Right lung (tissue), 2 donors: ENCODE measurements at regions not wholly inside any gene's neighbourhood (a gene's known extent, or its start where the extent isn't known, plus 50 kb on each side); places are given as distances from the start of the nearest gene placed in this dataset.
"Not testable (repeated sequence)": the region's sequence is repeated elsewhere in the genome, so short reads cannot be mapped to it uniquely, and the experiment has no call there.

Experiments used
- DNase-seq, 2 donors: peaks; one replicate each; pipeline ENCODE4 v3.0.0-alpha.2; 2013

DNA sequence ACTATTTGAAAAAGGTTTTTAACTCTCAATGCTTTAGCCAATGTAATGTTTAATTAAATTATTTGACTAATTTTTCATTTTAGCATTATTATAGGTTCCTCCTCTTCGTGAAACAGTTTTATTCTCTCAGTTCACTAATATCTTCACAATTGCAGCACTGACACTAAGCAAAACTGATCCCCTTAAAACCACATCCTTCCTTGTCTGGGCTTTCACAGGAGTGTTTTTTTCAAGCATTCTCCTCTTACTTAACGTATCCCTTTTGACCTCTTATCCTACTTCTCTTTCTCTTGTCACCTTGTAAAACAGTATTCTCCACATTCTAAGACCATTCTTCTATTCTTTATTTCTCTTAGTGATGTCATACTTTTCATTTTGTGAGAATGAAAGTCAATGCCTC lies 112.8 kb downstream of the DSC3 start:
- DNase-seq, result no peak

DNA sequence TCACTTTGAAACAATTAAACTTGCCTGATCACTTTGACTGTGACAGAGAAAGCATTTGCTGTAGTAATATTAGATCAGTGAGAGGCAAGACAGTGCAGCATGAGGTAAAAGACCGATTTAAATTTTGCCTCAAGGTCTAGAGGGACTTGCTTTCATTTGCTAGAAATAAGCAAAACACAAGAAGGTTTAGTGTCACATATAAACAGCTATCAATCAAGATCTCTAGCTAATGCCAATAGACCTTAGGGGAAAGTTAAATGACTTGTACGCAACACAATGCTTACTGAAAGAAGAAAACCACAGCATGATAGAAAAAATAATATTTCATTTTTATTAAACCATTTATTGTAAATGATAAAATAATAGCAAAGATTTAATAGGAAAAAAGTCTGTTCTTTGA lies 113.5 kb downstream of the DSC3 start:
- no peak for DNase-seq

DNA sequence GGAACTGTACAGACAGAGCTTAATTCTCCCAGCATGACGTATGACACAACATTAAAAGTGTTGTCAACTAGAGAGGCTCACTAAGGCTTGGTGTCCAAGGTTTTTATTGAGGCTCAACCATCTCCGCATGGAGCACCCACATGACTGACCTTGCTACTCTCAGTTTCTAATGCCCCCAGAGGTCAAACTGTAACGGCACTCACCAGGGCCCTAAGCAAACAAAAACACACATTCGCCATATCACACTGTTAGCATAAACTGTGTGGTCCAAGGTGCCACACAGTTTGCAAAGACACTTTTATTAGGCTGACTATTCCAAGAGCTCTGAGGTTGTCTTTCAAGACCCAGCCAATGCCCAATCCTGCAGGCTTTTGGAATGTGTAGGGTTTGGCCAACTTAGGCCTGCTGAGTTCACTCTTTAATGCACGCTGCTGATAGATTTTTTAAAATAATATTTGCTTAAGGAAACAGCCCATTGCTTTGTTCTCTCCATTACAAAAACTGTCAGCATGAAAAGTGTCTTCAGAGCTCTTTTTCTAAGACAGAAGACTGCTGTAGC lies 114.9 kb downstream of the DSC3 start:
- DNase-seq, result no peak

DNA sequence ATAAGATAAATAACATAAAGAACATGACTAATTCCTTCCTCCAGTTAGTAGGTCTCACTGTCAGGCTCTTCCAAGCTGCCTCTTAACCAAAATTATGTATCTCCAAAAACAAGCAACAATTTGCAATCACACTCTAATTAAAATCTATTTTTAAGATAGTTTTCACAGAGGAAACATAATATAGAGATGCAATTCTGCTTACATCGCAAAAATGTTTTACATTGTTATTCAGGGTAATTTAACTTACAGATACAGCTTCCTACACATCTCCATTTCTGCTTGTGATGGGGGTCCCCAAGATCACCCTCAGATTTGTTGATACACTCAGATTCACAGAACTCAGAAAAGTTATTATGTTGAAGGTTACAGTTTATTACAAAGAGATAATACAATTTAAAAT lies 115.5 kb downstream of the DSC3 start:
- no peak for DNase-seq

DNA sequence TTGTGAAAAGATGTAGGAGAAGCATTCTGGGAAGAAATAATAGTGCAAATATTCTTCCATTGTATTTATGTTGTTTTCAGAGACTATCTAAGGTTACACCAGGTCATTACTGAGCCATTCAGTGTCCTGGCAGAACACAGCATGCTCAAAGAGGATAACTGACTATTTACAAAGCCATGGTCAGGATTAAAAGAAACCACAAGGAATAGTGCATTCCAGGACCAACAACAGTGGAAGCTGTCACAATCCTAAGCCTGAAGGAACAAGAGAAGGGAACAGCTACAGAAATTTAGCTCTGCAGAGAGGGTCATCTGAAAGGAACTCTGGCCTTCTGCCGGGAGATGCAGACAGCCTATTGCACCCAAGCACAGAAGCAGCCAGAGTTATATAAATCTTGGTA lies 116.7 kb downstream of the DSC3 start:
- DNase-seq, result no peak

DNA sequence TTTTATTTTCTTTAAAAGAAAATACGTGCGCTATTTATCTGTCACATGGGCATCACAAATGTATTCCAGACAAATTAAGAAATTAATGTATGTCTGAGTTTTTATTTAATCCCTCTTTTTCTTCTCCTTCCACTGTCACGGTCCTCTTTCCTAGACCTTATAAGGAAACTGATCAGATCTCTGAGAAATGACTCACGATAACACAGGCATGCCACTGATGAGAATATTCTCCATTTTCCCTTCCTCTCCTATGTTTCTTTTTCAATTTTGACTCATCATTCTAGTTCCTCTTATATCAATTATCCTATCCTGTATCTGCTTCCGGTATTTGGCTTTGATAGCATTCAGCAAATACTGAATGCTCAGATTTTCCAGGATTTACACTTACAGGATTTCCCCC lies 121.8 kb downstream of the DSC3 start:
- no peak for DNase-seq

DNA sequence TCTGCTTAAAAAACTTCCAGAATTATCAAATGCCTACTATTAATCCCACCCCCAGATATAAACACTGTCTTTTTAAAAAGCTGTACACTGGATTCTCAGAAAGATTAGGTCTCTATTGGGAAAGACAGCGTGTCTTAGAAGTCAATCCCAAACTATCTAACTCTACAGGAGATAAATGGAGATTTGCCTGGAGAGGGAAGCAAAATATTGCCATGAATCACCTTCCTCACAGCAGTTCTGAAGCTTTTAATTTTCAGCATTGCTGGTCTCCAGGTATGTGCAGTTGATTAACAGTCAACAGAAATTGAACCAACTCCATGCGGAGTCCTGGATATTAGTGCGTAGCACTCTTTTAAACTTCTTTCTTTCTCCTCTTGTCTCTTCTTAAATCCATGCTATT lies 122.2 kb downstream of the DSC3 start:
- no peak for DNase-seq

DNA sequence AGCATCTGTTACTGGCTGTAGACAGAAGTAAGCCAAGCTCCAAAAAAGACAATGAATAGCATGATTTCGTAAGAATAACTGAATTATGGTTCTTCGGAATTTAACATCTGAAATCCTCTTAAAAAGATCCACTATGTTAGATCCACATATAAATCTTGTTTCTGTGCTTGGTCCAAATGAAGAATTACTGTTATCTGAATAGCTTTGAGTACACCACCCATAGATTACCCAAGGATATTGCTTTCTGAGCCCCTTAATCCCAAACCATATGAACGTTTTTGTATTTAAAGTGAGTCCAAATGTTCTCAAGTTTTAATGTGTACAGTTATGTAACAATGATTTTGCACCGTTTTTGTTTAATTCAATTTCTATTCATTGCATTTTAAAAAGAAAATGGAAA lies 124.9 kb downstream of the DSC3 start:
- no peak for DNase-seq

DNA sequence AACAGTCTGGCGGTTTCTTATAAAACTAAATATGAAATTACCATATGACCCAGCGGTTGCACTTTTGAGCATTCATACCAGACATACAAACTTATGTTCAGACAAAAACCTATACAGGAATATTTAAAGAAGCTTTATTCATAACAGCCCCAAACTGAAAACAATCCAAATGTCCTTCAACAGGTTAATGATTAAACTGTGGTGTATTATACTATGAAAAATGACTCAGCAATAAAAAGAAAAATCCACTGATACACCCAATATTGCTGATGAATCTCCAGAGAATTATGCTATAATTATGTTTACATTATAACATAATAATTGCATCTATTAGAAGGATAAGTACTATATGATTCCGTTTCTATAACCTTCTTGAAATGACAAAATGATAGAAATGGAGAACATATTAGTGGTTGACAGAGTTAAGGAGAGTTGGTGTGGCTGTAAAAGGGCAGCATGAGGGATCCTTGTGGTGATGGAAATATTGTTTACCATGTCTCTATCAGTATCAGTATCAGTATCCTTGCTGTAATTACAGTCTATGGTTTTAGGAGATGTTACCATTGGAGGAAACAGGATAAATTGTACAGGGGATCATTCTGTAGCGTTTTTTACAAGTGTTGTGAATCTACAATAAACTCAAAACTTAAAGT lies 127.1 kb downstream of the DSC3 start:
- DNase-seq, result no peak

DNA sequence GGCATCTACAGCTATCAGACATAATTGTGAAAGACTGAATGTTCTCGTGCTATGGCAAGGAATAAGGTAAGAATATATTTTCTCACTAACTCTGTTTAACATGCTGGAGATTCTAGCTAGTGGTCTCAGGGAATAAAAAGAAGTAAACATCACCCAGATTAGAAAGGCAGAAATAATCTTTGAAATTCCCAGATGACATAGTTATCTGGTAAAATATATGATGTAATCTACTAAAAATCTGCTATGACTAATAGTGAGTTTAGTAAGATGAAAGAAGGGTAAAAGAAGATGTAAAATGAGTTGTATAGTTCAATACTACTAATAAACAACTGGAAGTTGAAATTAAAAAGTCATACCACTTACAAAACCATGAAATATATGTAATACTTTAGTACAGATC lies 134.2 kb downstream of the DSC3 start:
- DNase-seq, result no peak

DNA sequence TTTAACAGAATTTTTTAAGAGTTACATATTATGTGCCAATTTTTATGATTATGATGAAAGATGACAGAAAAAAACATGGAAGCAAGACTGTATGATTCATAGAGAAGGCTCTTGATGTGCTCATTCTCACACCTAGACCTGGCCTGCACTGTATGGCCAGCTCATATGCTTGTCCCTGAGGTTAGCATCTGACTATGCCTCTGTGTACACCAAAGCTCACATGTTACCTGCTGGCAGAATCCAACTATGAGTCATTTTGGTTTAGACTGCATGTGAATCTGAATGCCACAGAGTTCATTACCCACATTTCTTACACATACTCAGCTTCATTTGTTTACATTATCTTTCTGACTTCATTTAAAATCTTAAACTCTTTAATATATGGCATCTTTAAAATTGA lies 139.0 kb downstream of the DSC3 start:
- DNase-seq, result no peak

DNA sequence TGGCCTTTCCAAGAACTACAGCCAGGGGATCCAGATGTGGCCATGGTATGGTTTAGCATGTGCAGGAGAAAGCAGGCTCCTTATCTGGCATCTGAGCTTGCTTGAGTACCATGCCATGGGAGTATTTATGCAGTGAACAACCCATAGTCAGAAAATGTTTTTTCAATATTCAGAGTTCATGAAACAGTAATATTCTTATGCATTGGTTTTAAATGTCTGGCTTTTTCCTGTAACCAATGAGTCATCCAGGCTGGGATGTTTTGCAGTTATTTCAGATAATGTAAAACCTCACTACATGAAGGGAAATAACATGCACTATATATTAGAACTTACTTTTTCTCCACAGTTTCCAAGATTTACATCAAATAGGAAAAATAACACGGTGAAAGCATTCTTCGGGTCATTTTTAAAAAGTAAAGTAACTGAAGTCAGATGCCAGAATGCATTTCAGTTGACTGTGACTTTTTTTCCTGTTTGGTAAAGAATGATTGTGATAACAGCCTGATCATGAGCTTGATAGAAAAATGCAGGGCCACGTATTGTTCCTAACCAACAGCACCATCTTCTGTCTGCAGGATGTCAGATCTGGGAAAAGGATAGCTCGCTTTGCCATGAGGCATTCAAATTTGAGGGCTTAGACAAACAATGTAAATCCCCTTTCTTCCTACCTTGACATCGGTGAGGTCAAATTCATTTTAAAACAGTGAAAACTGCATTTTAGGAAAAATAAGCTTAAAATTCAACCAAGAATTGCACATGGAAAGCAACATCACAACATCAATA lies 152.8 kb downstream of the DSC3 start:
- DNase-seq, result peak; percentile 16 to 23

DNA sequence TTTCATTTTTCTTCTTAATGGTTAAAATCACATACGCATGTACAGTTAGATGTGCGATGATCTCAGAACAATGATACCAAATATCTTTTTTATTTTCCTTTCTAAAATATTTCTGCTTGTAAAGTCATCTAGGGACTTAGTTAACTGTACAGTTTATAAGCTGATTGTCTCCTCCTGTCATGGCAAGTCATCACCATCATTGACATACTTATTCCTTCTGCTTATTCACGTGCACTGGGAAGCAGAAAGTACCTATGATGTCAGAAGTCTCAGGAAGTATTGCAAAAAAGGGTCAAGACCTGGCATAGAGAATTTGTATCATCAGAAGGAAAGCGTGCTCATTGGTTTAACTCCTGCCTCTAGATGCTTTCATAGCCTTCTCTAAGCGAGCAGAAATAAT lies 154.2 kb downstream of the DSC3 start:
- no peak for DNase-seq

DNA sequence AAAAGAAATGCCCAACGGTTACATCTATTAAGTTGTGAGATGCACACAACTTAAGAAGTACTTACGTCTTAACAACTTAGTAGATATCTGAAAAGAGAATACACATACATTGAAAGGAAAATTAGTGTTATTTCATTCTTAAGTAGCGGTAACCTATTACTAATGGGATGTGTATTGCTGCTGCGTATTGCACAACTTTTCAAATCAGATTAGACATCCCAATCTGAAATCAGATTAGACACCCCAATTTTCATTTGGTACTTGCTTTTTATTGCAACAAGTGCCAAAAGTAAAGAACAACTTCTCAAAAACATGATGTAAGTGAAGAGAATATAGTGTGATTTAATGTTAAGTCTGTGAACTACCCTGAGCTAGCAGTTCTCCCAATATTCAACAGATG lies 155.5 kb downstream of the DSC3 start:
- no peak for DNase-seq

DNA sequence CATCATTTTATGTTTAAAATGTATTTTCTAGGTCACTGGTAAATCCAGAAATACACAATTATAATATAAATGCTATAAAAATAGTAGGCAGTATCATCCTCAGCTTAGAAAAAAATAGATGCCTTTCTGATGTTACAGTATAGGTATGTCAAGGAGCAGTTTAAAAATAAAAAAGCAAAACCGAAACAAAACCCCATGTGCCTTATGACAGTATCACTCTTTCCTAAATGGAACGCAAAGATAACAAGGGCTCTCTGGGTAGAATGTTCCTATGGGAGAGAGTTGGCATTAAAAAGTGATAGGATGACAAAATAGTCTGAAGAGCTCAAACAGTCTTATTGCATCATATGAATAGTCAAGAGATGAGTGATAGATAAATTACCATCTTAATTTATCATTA lies 172.1 kb downstream of the DSC3 start:
- no peak for DNase-seq

DNA sequence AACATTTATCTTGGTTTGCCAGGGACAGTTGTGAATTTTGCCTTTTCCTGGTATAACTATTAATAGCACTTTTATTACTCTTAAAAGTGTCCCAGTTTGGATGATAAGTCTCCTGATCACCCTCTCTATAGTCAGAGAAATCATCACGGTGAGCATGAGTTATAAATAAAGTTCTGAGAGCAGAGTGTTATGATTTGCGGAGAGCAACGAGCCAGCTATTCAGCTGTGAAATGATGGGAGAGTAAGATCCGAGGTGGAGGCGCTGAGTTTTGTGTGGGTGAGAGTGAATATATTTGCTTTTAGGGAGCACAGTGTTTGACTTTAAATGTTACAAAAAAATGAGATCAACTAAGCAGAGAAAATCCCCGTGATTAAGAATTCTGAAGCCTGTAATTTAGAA lies 179.6 kb downstream of the DSC3 start:
- DNase-seq, result no peak

DNA sequence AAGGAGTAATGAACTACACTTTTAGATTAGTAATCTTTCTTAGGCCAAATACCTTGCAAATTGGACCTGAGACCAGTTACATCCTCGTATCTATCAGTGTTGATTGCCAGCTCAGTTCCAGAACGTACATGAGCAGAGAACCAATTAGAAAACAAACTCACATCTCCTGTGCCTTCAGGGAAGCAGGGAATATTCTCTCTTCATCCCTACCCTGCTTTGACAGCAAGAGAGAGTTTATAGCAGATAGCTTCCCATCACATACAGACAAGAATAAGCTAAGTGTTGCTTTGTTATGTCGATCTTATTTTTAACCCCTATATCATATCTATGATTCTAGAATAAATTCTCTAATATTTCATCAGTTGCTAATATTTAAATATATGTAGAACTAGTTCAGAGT lies 181.8 kb downstream of the DSC3 start:
- no peak for DNase-seq

DNA sequence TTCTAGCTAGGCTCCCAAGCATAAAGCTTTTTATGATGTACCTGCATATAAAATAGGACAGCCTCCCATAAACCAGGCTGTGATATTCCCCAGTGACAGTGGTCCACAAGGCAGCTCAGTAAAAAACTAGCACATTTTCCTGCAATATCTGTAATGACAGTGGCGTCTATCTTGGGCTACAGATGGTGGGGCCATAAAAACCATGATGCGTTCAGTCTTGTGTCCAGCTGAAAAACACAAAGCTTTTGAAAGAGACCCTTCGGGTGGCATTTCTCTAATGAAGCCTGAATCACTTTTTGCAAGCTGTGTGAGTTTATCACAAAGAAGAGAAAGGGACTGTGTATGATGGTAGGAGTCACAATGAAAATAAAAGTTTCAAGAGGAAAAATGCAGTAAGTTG lies 183.5 kb downstream of the DSC3 start:
- DNase-seq, result no peak

DNA sequence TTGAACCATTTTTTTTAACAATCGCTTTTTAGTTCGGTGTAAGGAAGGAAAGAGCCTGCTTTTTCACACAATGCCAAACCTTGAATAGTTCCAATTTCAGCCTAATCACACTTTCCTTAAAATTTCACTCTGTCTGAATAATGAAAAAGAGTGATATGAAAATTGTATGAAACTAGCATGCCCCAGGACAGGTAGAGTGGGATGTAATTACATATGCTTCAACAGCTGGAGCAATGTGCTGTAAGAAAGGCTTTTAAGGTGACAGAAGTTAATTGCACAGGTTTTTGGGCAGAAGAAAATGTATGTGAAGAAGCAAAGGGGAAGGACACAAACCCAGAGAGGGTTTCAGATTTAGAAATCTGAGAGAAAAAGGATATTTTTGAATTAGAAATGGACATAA lies 184.0 kb downstream of the DSC3 start:
- no peak for DNase-seq

DNA sequence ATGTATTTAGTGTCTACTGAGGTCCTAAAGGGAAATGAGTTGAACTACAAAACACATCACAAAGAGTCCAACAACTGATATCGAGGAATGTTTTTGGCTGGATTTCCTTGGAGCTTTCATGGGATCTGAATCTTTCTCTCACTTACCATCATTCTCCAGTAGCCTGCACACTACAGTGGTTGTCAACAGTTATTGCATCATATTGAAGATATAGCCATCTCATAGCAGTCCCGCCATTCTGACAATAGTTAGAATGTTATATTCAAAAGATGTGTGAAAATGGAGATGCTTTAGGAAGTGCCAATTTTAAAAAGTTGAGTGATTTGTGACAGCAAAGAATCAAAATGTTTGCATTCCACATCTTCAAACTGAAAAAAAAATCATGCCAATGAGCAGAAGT lies 186.8 kb downstream of the DSC3 start:
- DNase-seq, result no peak

DNA sequence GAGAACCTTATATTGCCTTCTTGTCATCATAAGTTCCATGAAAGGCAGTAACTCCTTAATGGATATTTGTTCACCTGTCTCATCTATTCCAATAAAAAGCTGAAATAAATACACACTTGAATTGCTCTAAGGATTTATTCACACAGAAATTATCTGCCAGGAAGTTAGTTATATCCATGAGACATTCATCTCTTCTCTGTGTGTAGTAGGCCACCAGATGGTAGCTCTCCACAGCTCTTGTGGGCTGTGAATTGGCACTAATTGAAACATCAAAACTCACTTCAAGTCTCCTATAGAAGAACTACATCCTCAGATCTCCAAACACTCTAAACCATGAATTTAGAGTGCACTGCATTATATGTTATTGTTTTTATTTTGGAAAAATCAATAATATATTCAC lies 189.6 kb downstream of the DSC3 start:
- DNase-seq, result no peak

DNA sequence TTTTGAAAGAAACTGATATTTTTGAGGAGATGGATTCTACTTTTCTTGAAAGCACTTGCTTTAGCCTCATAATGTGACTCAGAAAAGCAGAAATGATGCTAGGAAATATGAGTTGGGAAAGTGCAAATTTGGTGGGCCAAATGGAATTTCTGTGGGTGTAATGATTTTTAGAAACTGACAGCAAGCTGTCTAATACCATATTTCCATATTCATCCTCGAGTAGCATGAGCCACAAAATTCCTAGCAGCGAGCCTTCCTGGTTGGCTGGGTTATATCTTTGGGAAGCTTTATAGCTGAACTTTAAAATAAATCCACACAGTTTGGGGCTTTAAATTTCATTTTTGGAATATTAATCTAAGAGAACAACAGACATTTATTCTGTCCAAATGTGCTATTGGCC lies 190.0 kb downstream of the DSC3 start:
- DNase-seq, result no peak

DNA sequence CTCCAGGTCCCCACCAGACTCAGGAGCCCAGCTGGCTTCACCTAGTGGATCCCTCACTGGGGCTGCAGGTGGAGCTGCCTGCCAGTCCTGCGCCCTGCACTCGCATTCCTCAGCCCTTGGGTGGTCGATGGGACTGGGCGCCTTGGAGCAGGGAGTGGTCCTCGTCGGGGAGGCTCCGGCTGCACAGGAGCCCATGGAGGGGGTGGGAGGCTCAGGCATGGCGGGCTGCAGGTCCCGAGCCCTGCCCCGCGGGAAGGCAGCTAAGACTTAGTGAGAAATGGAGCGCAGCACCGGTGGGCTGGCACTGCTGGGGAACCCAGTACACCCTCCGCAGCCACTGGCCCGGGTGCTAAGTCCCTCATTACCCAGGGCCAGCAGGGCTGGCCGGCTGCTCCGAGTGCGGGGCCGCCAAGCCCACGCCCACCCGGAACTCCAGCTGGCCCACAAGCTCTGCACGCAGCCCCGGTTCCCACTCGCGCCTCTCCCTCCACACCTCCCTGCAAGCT lies 203.4 kb downstream of the DSC3 start:
- DNase-seq, result not testable (repeated sequence)
